GM12878 (cell line): ENCODE measurements at regions not wholly inside any gene's neighbourhood (a gene's known extent, or its start where the extent isn't known, plus 50 kb on each side); places are given as distances from the start of the nearest gene placed in this dataset.

Experiments used
- ATAC-seq: fragments of 200-7000 bp; cut with Tn5 transposase; 3 replicates; pipeline ENCODE4 v1.9.1; 2020; ENCODE audit warnings: mild to moderate bottlenecking, moderate library complexity
- BruUV-seq: library from RNA; stranded (reverse); fragments of 400-500 nt; replicated peaks from 2 replicates; lab custom pipeline; 2021; lab: Mats Ljungman, UMichigan
- CTCF ChIA-PET: fragments of 300-600 bp; sonication (Branson Sonifier 250); formaldehyde crosslinking; extraction: SDS; loops from one replicate; lab custom pipeline; 2021; ENCODE audit warnings: inconsistent platforms; lab: Yijun Ruan, JAX
- POLR2A ChIA-PET: fragments of 350-600 bp; formaldehyde crosslinking; extraction: SDS; loops from one replicate; lab custom pipeline; 2021; ENCODE audit warnings: inconsistent platforms; lab: Charles Lee
- RAD21 ChIA-PET: fragments of 300-600 bp; sonication (Branson Sonifier 250); formaldehyde crosslinking; loops from one replicate; lab custom pipeline; 2023; ENCODE audit warnings: antibody characterized with exemption; ENCODE audit not compliant: unreplicated experiment; lab: Charles Lee
- SMC1A ChIA-PET: fragments of 300-600 bp; sonication (Branson Sonifier 250); formaldehyde crosslinking; loops from one replicate; lab custom pipeline; 2023; ENCODE audit not compliant: unreplicated experiment, uncharacterized antibody; lab: Charles Lee
- DNase-seq: peaks from one replicate; pipeline ENCODE4 v3.0.0-alpha.2; 2011; ENCODE audit warnings: low read depth, low spot score
- FAIRE-seq: peaks from 3 replicates; lab custom pipeline; 2011; peaks lifted over from hg19 to GRCh38; lab: Jason Lieb, UNC
- H2AFZ ChIP-seq: 2 replicates; pipeline ENCODE4 v1.6.0; 2011; ENCODE audit warnings: low read depth, low read length, control low read depth; ENCODE audit not compliant: control insufficient read depth
- H3K27ac ChIP-seq: 2 replicates; pipeline ENCODE4 v1.5.1; 2011; ENCODE audit warnings: control low read depth; ENCODE audit not compliant: control insufficient read depth, insufficient read depth
- H3K27me3 ChIP-seq, 2 experiments: replicated peaks in 1 of 2; 2 replicates each; pipeline versions ENCODE4 v1.6.0 to v1.6.1; 2011; ENCODE audit warnings: low read length in 1 of 2; ENCODE audit not compliant: control insufficient read depth in 2 of 2, insufficient read depth in 2 of 2
- H3K36me3 ChIP-seq, 2 experiments: 2 replicates each; pipeline ENCODE4 v1.5.1; 2011; ENCODE audit warnings: low read length in 1 of 2; ENCODE audit not compliant: control insufficient read depth in 2 of 2, insufficient read depth in 2 of 2
- H3K4me1 ChIP-seq: 2 replicates; pipeline ENCODE4 v1.6.1; 2011; ENCODE audit warnings: mild to moderate bottlenecking, low read length, moderate library complexity, mixed read lengths; ENCODE audit not compliant: control insufficient read depth, insufficient read depth
- H3K4me2 ChIP-seq: 2 replicates; pipeline ENCODE4 v1.6.0; 2011; ENCODE audit warnings: control low read depth; ENCODE audit not compliant: control insufficient read depth, insufficient read depth
- H3K4me3 ChIP-seq: fragments of 200-600 bp; sonication (generic); 2 replicates; pipeline ENCODE4 v1.5.1; 2016
- H3K79me2 ChIP-seq: 2 replicates; pipeline ENCODE4 v1.6.0; 2011; ENCODE audit warnings: low read length; ENCODE audit not compliant: control insufficient read depth, insufficient read depth
- H3K9ac ChIP-seq: 2 replicates; pipeline ENCODE4 v1.8.0; 2011; ENCODE audit warnings: low read length, control low read depth, mixed read lengths; ENCODE audit not compliant: control insufficient read depth, insufficient read depth
- H3K9me3 ChIP-seq: replicated peaks from 3 replicates; pipeline ENCODE4 v1.5.1; 2011; ENCODE audit warnings: mild to moderate bottlenecking, low read length; ENCODE audit not compliant: control insufficient read depth, insufficient read depth
- H4K20me1 ChIP-seq: 2 replicates; pipeline ENCODE4 v1.6.0; 2011; ENCODE audit not compliant: control insufficient read depth, insufficient read depth
- BRCA1 ChIP-seq: IDR thresholded peaks from 2 replicates; pipeline ENCODE4 v1.6.1; 2011; ENCODE audit warnings: low read depth, low read length, improper control_type of control experiment
- CBX3 ChIP-seq: fragments of 200-600 bp; sonication (generic); IDR thresholded peaks from 2 replicates; pipeline ENCODE4 v1.6.1; 2016; ENCODE audit warnings: low read depth, borderline replicate concordance
- CREM ChIP-seq: IDR thresholded peaks from 2 replicates; pipeline ENCODE4 v1.6.1; 2014; ENCODE audit warnings: antibody characterized with exemption, low read depth
- EZH2 ChIP-seq: IDR thresholded peaks from 2 replicates; pipeline ENCODE4 v1.6.1; 2012; ENCODE audit warnings: low read depth, mild to moderate bottlenecking, control low read depth, inconsistent platforms, low read length, borderline replicate concordance; ENCODE audit not compliant: control insufficient read depth
- HCFC1 ChIP-seq: fragments of 150-350 bp; IDR thresholded peaks from 2 replicates; pipeline ENCODE4 v1.6.1; 2014; ENCODE audit warnings: low read length
- JUNB ChIP-seq: IDR thresholded peaks from 2 replicates; pipeline ENCODE4 v1.6.1; 2016; ENCODE audit warnings: antibody characterized with exemption, mild to moderate bottlenecking
- JUND ChIP-seq: IDR thresholded peaks from 2 replicates; pipeline ENCODE4 v1.6.1; 2012; ENCODE audit warnings: low read depth, mild to moderate bottlenecking, low read length, improper control_type of control experiment, moderate library complexity
- MXI1 ChIP-seq: fragments of 150-350 bp; IDR thresholded peaks from 2 replicates; pipeline ENCODE4 v1.6.1; 2011; ENCODE audit warnings: low read depth, mild to moderate bottlenecking, inconsistent platforms, low read length, improper control_type of control experiment
- NFYA ChIP-seq: IDR thresholded peaks from 2 replicates; pipeline ENCODE4 v1.6.1; 2011; ENCODE audit warnings: low read depth, mild to moderate bottlenecking, low read length, improper control_type of control experiment, borderline replicate concordance
- NR2C1 ChIP-seq: fragments of 450-650 bp; IDR thresholded peaks from 2 replicates; pipeline ENCODE4 v1.6.1; 2017; ENCODE audit warnings: antibody characterized with exemption, mild to moderate bottlenecking, moderate library complexity
- POLR2AphosphoS2 ChIP-seq: IDR thresholded peaks from 2 replicates; pipeline ENCODE4 v1.6.1; 2011; ENCODE audit warnings: low read depth, mild to moderate bottlenecking, low read length, improper control_type of control experiment, moderate library complexity
- SIX5 ChIP-seq: IDR thresholded peaks from 2 replicates; pipeline ENCODE4 v1.6.1; 2011; ENCODE audit warnings: mild to moderate bottlenecking, low read depth, low read length, moderate library complexity; ENCODE audit not compliant: severe bottlenecking
- TCF3 ChIP-seq: IDR thresholded peaks from 2 replicates; pipeline ENCODE4 v1.6.1; 2012; ENCODE audit warnings: low read depth, mild to moderate bottlenecking, low read length, borderline replicate concordance; ENCODE audit not compliant: insufficient read depth
- ZNF622 ChIP-seq: fragments of 450-650 bp; IDR thresholded peaks from 2 replicates; pipeline ENCODE4 v1.6.1; 2017; ENCODE audit warnings: mild to moderate bottlenecking, inconsistent platforms
- WGBS: methylation state at CpG from one replicate; pipeline ENCODE4 v1.1.6; 2016; ENCODE audit warnings: low lambda C conversion rate; ENCODE audit not compliant: insufficient replicate concordance, insufficient coverage; ENCODE audit errors: missing lambda C conversion rate; 5-methylcytosine and 5-hydroxymethylcytosine counted together
- in situ Hi-C: fragments of 300-500 bp; cut with MboI; formaldehyde crosslinking; loops from 9 replicates; pipeline ENCODE4 v1.14.3; 2018; ENCODE audit warnings: mixed read lengths
- intact Hi-C: fragments of 100-400 bp; cut with micrococcal nuclease; formaldehyde crosslinking; loops from one replicate; pipeline ENCODE4 v1.14.2; 2022; ENCODE audit not compliant: unreplicated experiment
- TF ChIP-seq, protein P1 (sequence below): fragments of 450-650 bp; IDR thresholded peaks from 2 replicates; pipeline ENCODE4 v1.6.1; 2018; ENCODE audit warnings: borderline replicate concordance, mild to moderate bottlenecking; ENCODE audit not compliant: partially characterized antibody
- TF ChIP-seq, protein P2 (sequence below): IDR thresholded peaks from 2 replicates; pipeline ENCODE4 v1.6.1; 2011; ENCODE audit warnings: low read depth, low read length, improper control_type of control experiment, borderline replicate concordance

DNA sequence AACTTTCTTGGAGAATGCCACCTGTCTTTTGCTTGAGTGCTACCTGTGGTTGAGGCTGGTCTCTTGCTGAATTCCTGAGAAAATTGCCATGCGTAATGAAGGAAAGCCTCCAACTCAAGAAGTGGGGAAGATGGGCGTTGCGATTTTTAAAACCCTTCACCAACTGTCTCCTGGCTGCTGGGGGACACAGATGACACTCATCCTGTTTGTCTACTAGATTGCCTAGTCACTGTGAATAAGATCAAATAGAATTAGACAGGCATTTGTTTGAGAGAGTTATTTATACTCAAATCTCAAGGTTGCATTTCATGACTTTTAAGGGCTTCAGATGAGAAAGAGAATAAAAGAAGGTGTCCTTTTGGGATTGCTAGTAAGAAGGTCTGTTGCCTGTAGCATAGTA is 84.3 kb upstream of the MTPN start:
- Histone ChIP-seq H3K9ac (no peak overlapping the region), H3K4me3 (no peak overlapping the region), H3K27me3 (no peaks in the 10 kb centered on the region), H3K4me1 (no peaks in the 10 kb centered on the region), H3K36me3 (no peaks in the 10 kb centered on the region), H3K27ac (no peak overlapping the region), H3K9me3 (no peaks in the 10 kb centered on the region), H3K79me2 (no peaks in the 10 kb centered on the region), H3K4me2 (no peak overlapping the region), H2AFZ (no peak overlapping the region), H4K20me1 (no peaks in the 10 kb centered on the region)
- ATAC-seq: no peak
- no peak for TF ChIP-seq TCF3
- TF ChIP-seq EZH2: no peak
- TF ChIP-seq NFYA: no peak
- no peak for TF ChIP-seq CBX3
- no peak for TF ChIP-seq HCFC1
- no peak for TF ChIP-seq POLR2AphosphoS2
- TF ChIP-seq CREM: no peak
- no peak for TF ChIP-seq MXI1
- no peak for TF ChIP-seq NR2C1
- TF ChIP-seq BRCA1: no peak
- TF ChIP-seq JUND: no peak
- no peak for TF ChIP-seq JUNB
- TF ChIP-seq SIX5: no peak
- TF ChIP-seq ZNF622: no peak
- TF ChIP-seq, protein P1, sequence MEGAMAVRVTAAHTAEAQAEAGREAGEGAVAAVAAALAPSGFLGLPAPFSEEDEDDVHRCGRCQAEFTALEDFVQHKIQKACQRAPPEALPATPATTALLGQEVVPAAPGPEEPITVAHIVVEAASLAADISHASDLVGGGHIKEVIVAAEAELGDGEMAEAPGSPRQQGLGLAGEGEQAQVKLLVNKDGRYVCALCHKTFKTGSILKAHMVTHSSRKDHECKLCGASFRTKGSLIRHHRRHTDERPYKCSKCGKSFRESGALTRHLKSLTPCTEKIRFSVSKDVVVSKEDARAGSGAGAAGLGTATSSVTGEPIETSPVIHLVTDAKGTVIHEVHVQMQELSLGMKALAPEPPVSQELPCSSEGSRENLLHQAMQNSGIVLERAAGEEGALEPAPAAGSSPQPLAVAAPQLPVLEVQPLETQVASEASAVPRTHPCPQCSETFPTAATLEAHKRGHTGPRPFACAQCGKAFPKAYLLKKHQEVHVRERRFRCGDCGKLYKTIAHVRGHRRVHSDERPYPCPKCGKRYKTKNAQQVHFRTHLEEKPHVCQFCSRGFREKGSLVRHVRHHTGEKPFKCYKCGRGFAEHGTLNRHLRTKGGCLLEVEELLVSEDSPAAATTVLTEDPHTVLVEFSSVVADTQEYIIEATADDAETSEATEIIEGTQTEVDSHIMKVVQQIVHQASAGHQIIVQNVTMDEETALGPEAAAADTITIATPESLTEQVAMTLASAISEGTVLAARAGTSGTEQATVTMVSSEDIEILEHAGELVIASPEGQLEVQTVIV: no peak
- TF ChIP-seq, protein P2, sequence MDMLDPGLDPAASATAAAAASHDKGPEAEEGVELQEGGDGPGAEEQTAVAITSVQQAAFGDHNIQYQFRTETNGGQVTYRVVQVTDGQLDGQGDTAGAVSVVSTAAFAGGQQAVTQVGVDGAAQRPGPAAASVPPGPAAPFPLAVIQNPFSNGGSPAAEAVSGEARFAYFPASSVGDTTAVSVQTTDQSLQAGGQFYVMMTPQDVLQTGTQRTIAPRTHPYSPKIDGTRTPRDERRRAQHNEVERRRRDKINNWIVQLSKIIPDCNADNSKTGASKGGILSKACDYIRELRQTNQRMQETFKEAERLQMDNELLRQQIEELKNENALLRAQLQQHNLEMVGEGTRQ: no peak
- DNase-seq: no peak
- intact Hi-C loops (no loop called here), in situ Hi-C loops (no loop called here)
- no TSS peak for BruUV-seq
- POLR2A ChIA-PET: no interaction called here
- WGBS: 79% methylated on average over 3 of the region's 3 CpGs
- CTCF ChIA-PET: no interaction called here
- FAIRE-seq: no peak
- RAD21 ChIA-PET: no interaction called here
- SMC1A ChIA-PET: no interaction called here
